IMR-90 (cell line): ENCODE measurements at regions not wholly inside any gene's neighbourhood (a gene's known extent, or its start where the extent isn't known, plus 50 kb on each side); places are given as distances from the start of the nearest gene placed in this dataset.

Experiments used
- ATAC-seq: fragments of 200-7000 bp; cut with Tn5 transposase; 2 replicates; pipeline ENCODE4 v1.9.1; 2020; ENCODE audit warnings: low read depth, mild to moderate bottlenecking, moderate library complexity
- BruUV-seq: library from RNA; stranded (reverse); fragments of 400-500 nt; replicated peaks from 2 replicates; lab custom pipeline; 2021; lab: Mats Ljungman, UMichigan
- CTCF ChIA-PET: fragments of 300-600 bp; formaldehyde crosslinking; extraction: SDS; loops from one replicate; lab custom pipeline; 2021; ENCODE audit warnings: antibody characterized with exemption; lab: Yijun Ruan, JAX
- POLR2A ChIA-PET: fragments of 300-600 bp; sonication (Branson Sonifier 250); formaldehyde crosslinking; loops from one replicate; lab custom pipeline; 2022; ENCODE audit warnings: antibody characterized with exemption; ENCODE audit not compliant: unreplicated experiment; lab: Charles Lee
- DNase-seq: peaks from one replicate; pipeline ENCODE4 v3.0.0; 2013
- H2AFZ ChIP-seq: replicated peaks from 2 replicates; pipeline ENCODE3; 2013; ENCODE audit warnings: low read length, mild to moderate bottlenecking; ENCODE audit not compliant: poor library complexity
- H2AK5ac ChIP-seq: 2 replicates; pipeline ENCODE4 v1.6.1; 2013; ENCODE audit warnings: low read depth, low read length, inconsistent platforms
- H2AK9ac ChIP-seq: replicated peaks from 2 replicates; pipeline ENCODE3; 2013; ENCODE audit warnings: mild to moderate bottlenecking, low read depth, low read length, moderate library complexity; ENCODE audit not compliant: poor library complexity
- H2BK120ac ChIP-seq: 2 replicates; pipeline ENCODE4 v1.6.1; 2013; ENCODE audit warnings: low read depth, low read length, inconsistent platforms
- H2BK15ac ChIP-seq: 3 replicates; pipeline ENCODE4 v1.6.1; 2013; ENCODE audit warnings: low read depth, low read length, inconsistent platforms
- H2BK20ac ChIP-seq: 2 replicates; pipeline ENCODE4 v1.6.1; 2013; ENCODE audit warnings: low read depth, mild to moderate bottlenecking, inconsistent platforms, low read length, moderate library complexity
- H2BK5ac ChIP-seq: 2 replicates; pipeline ENCODE4 v1.6.1; 2013; ENCODE audit warnings: mild to moderate bottlenecking, low read depth, low read length, inconsistent platforms; ENCODE audit not compliant: poor library complexity, severe bottlenecking
- H3K14ac ChIP-seq: replicated peaks from 2 replicates; pipeline ENCODE4 v1.6.1; 2013; ENCODE audit warnings: low read depth, low read length, inconsistent platforms
- H3K18ac ChIP-seq: 2 replicates; pipeline ENCODE4 v1.6.1; 2013; ENCODE audit warnings: low read depth, low read length, control low read depth
- H3K23ac ChIP-seq: 2 replicates; pipeline ENCODE4 v1.6.1; 2013; ENCODE audit warnings: low read depth, low read length, inconsistent platforms
- H3K27ac ChIP-seq: 2 replicates; pipeline ENCODE4 v1.5.1; 2013; ENCODE audit warnings: mild to moderate bottlenecking, control low read depth, low read length; ENCODE audit not compliant: insufficient read depth
- H3K27me3 ChIP-seq: 2 replicates; pipeline ENCODE4 v1.6.1; 2013; ENCODE audit warnings: low read length; ENCODE audit not compliant: control insufficient read depth, insufficient read depth
- H3K36me3 ChIP-seq: 2 replicates; pipeline ENCODE4 v1.6.1; 2013; ENCODE audit warnings: low read length, mixed read lengths; ENCODE audit not compliant: control insufficient read depth, insufficient read depth
- H3K4ac ChIP-seq: 2 replicates; pipeline ENCODE4 v1.6.1; 2013; ENCODE audit warnings: low read depth, low read length, inconsistent platforms
- H3K4me1 ChIP-seq: 2 replicates; pipeline ENCODE4 v1.6.1; 2013; ENCODE audit warnings: low read length, mixed read lengths; ENCODE audit not compliant: control insufficient read depth, insufficient read depth
- H3K4me2 ChIP-seq: 2 replicates; pipeline ENCODE4 v1.6.1; 2013; ENCODE audit warnings: low read depth, mild to moderate bottlenecking, control low read depth, low read length, moderate library complexity
- H3K4me3 ChIP-seq: 2 replicates; pipeline ENCODE4 v1.5.1; 2013; ENCODE audit warnings: low read depth, mild to moderate bottlenecking, control low read depth, low read length, moderate library complexity; ENCODE audit not compliant: insufficient read depth
- H3K56ac ChIP-seq: 2 replicates; pipeline ENCODE4 v1.6.1; 2013; ENCODE audit warnings: low read length, inconsistent platforms; ENCODE audit not compliant: insufficient read depth; ENCODE audit errors: extremely low read depth
- H3K79me1 ChIP-seq, 2 experiments: 2 replicates each; pipeline ENCODE4 v1.6.1; 2013; ENCODE audit warnings: low read length in 2 of 2, inconsistent platforms in 1 of 2, low read depth in 1 of 2
- H3K9ac ChIP-seq: 2 replicates; pipeline ENCODE4 v1.6.1; 2013; ENCODE audit warnings: low read depth, low read length, control low read depth
- H3K9me1 ChIP-seq: 2 replicates; pipeline ENCODE4 v1.6.1; 2013; ENCODE audit warnings: low read length, inconsistent platforms; ENCODE audit not compliant: insufficient read depth
- H3K9me3 ChIP-seq: 2 replicates; pipeline ENCODE4 v1.6.1; 2013; ENCODE audit warnings: low read length; ENCODE audit not compliant: control insufficient read depth, insufficient read depth
- H4K20me1 ChIP-seq: 2 replicates; pipeline ENCODE4 v1.6.1; 2013; ENCODE audit warnings: low read length, inconsistent platforms; ENCODE audit not compliant: insufficient read depth
- H4K5ac ChIP-seq: 2 replicates; pipeline ENCODE4 v1.6.1; 2013; ENCODE audit warnings: mild to moderate bottlenecking, low read depth, low read length, control low read depth
- H4K8ac ChIP-seq, 2 experiments: 2 replicates each; pipeline ENCODE4 v1.6.1; 2013; ENCODE audit warnings: low read depth in 2 of 2, low read length in 2 of 2, control low read depth in 1 of 2, inconsistent platforms in 1 of 2
- H4K91ac ChIP-seq: 2 replicates; pipeline ENCODE4 v1.6.1; 2013; ENCODE audit warnings: low read depth, low read length, inconsistent platforms; ENCODE audit not compliant: insufficient read depth
- BHLHE40 ChIP-seq: fragments of 150-350 bp; IDR thresholded peaks from 2 replicates; pipeline ENCODE4 v1.6.1; 2016; ENCODE audit warnings: mild to moderate bottlenecking, low read depth, low read length
- CEBPB ChIP-seq: IDR thresholded peaks from 2 replicates; pipeline ENCODE4 v1.6.1; 2012; ENCODE audit warnings: low read depth, low read length, improper control_type of control experiment
- CHD1 ChIP-seq: IDR thresholded peaks from 2 replicates; pipeline ENCODE4 v1.6.1; 2012; ENCODE audit warnings: low read depth, low read length, improper control_type of control experiment
- ELK1 ChIP-seq: fragments of 150-350 bp; IDR thresholded peaks from 2 replicates; pipeline ENCODE4 v1.6.1; 2016; ENCODE audit warnings: low read depth, mild to moderate bottlenecking, low read length, moderate library complexity, borderline replicate concordance
- MAFK ChIP-seq: IDR thresholded peaks from 2 replicates; pipeline ENCODE4 v1.6.1; 2012; ENCODE audit warnings: low read depth, low read length, improper control_type of control experiment
- MXI1 ChIP-seq: IDR thresholded peaks from 2 replicates; pipeline ENCODE4 v1.6.1; 2012; ENCODE audit warnings: low read depth, mild to moderate bottlenecking, low read length, moderate library complexity, borderline replicate concordance
- POLR2A ChIP-seq: IDR thresholded peaks from 2 replicates; pipeline ENCODE4 v1.6.1; 2012; ENCODE audit warnings: mild to moderate bottlenecking, low read depth, low read length
- RAD21 ChIP-seq: IDR thresholded peaks from 2 replicates; pipeline ENCODE4 v1.6.1; 2012; ENCODE audit warnings: low read length, improper control_type of control experiment
- RCOR1 ChIP-seq: IDR thresholded peaks from 2 replicates; pipeline ENCODE4 v1.6.1; 2012; ENCODE audit warnings: mild to moderate bottlenecking, low read length, improper control_type of control experiment; ENCODE audit not compliant: insufficient replicate concordance
- SMC3 ChIP-seq: fragments of 150-350 bp; IDR thresholded peaks from 2 replicates; pipeline ENCODE4 v1.6.1; 2016; ENCODE audit warnings: low read depth, mild to moderate bottlenecking, antibody characterized with exemption, low read length, moderate library complexity
- USF2 ChIP-seq: fragments of 150-350 bp; IDR thresholded peaks from 2 replicates; pipeline ENCODE4 v1.6.1; 2017; ENCODE audit warnings: mild to moderate bottlenecking, antibody characterized with exemption, low read length, low read depth
- WGBS, 2 experiments: methylation state at CpG; one replicate each; pipeline versions ENCODE4 v1.1.5 to v1.1.7; 2013; ENCODE audit warnings: missing lambda C conversion rate in 2 of 2; ENCODE audit not compliant: insufficient read length in 1 of 2; ENCODE audit errors: extremely low coverage in 2 of 2; 5-methylcytosine and 5-hydroxymethylcytosine counted together
- dilution Hi-C: fragments of 300-500 bp; cut with HindIII; formaldehyde crosslinking; loops from one replicate; pipeline ENCODE4 v1.14.3; 2018; ENCODE audit warnings: low sequenced_read_pairs; ENCODE audit not compliant: unreplicated experiment
- in situ Hi-C: fragments of 300-500 bp; cut with MboI; formaldehyde crosslinking; loops from 3 replicates; pipeline ENCODE4 v1.14.3; 2019; ENCODE audit warnings: low sequenced_read_pairs, inconsistent platforms, mixed read lengths
- intact Hi-C: fragments of 100-400 bp; cut with micrococcal nuclease; formaldehyde crosslinking; loops from 2 replicates; pipeline ENCODE4 v1.10.0; 2022

GRCh38 chr1:30328401-30329262 lies 394.8 kb downstream of the MATN1 start:
- Histone ChIP-seq H3K18ac (no peak overlapping the region), H3K23ac (no peak overlapping the region), H3K4me3 (no peak overlapping the region), H3K4ac (no peak overlapping the region), H2BK5ac (no peak overlapping the region), H3K9me3 (no peaks in the 10 kb centered on the region), H4K5ac (no peak overlapping the region), H3K9me1 (no peaks in the 10 kb centered on the region), H3K27ac (no peak overlapping the region), H2AK9ac (no peak overlapping the region), H3K9ac (no peak overlapping the region), H2BK15ac (no peak overlapping the region), H3K56ac (no peak overlapping the region), H2BK120ac (no peak overlapping the region), H3K79me1 (no peaks in the 10 kb centered on the region), H3K4me1 (no peaks in the 10 kb centered on the region), H4K91ac (no peak overlapping the region), H3K36me3 (no peaks in the 10 kb centered on the region), H4K8ac (no peak overlapping the region), H3K27me3 (no peaks in the 10 kb centered on the region), H3K4me2 (no peak overlapping the region), H2AK5ac (no peak overlapping the region), H2AFZ (no peak overlapping the region), H4K20me1 (no peaks in the 10 kb centered on the region), H2BK20ac (no peak overlapping the region), H3K14ac (no peak overlapping the region)
- POLR2A ChIA-PET, result no interaction called here
- dilution Hi-C loops, result no loop called here
- CTCF ChIA-PET, result no interaction called here
- no peak for TF ChIP-seq RCOR1
- TF ChIP-seq CEBPB, result no peak
- TF ChIP-seq BHLHE40, result no peak
- no peak for TF ChIP-seq POLR2A
- no peak for TF ChIP-seq RAD21
- TF ChIP-seq SMC3, result no peak
- TF ChIP-seq CHD1, result no peak
- TF ChIP-seq USF2, result no peak
- no peak for TF ChIP-seq MXI1
- no peak for TF ChIP-seq ELK1
- no peak for TF ChIP-seq MAFK
- no TSS peak for BruUV-seq
- in situ Hi-C loops, result no loop called here
- no peak for DNase-seq
- intact Hi-C loops, result no loop called here
- ATAC-seq, result no peak
- WGBS, 2 experiments, result 40% methylated on average over 1 of the region's 9 CpGs; no CpG with 5 or more reads in 1 of the 2 experiments
